PC-9 (cell line): ENCODE measurements at regions not wholly inside any gene's neighbourhood (a gene's known extent, or its start where the extent isn't known, plus 50 kb on each side); places are given as distances from the start of the nearest gene placed in this dataset.

Source experiments
- EZH2 ChIP-seq: fragments of 200-600 bp; sonication (generic); IDR thresholded peaks from 2 replicates; pipeline ENCODE4 v1.8.0; 2017; ENCODE audit warnings: antibody characterized with exemption, low read depth
- TF ChIP-seq, protein P1 (sequence below): fragments of 200-600 bp; sonication (generic); conservative IDR thresholded peaks from 2 replicates; pipeline ENCODE4 v1.6.1; 2017; ENCODE audit warnings: mixed run types, antibody characterized with exemption, mild to moderate bottlenecking, moderate library complexity

- TF ChIP-seq, protein P1, sequence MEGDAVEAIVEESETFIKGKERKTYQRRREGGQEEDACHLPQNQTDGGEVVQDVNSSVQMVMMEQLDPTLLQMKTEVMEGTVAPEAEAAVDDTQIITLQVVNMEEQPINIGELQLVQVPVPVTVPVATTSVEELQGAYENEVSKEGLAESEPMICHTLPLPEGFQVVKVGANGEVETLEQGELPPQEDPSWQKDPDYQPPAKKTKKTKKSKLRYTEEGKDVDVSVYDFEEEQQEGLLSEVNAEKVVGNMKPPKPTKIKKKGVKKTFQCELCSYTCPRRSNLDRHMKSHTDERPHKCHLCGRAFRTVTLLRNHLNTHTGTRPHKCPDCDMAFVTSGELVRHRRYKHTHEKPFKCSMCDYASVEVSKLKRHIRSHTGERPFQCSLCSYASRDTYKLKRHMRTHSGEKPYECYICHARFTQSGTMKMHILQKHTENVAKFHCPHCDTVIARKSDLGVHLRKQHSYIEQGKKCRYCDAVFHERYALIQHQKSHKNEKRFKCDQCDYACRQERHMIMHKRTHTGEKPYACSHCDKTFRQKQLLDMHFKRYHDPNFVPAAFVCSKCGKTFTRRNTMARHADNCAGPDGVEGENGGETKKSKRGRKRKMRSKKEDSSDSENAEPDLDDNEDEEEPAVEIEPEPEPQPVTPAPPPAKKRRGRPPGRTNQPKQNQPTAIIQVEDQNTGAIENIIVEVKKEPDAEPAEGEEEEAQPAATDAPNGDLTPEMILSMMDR: no peak
- TF ChIP-seq EZH2: no peak
Observed at GRCh38 chr16:5867250-5867649, 769.7 kb upstream of the EEF2KMT start.
